GM12892 (cell line): ENCODE measurements at regions not wholly inside any gene's neighbourhood (a gene's known extent, or its start where the extent isn't known, plus 50 kb on each side); places are given as distances from the start of the nearest gene placed in this dataset.

Experiments used
- POLR2A ChIP-seq: IDR thresholded peaks from 2 replicates; pipeline ENCODE4 v1.6.1; 2011; ENCODE audit warnings: low read depth, low read length, control low read depth
- POLR2AphosphoS5 ChIP-seq: IDR thresholded peaks from 2 replicates; pipeline ENCODE4 v1.6.1; 2011; ENCODE audit warnings: low read depth, low read length, control low read depth
- TAF1 ChIP-seq: IDR thresholded peaks from 2 replicates; pipeline ENCODE4 v1.6.1; 2011; ENCODE audit warnings: low read depth, mild to moderate bottlenecking, control low read depth, low read length, borderline replicate concordance

- TF ChIP-seq POLR2A, result no peak
- TF ChIP-seq POLR2AphosphoS5, result no peak
- no peak for TF ChIP-seq TAF1
Observed at GRCh38 chr16:52964290-52964689, 88.4 kb downstream of the CHD9NB start.
